HepG2 (cell line): ENCODE measurements at regions not wholly inside any gene's neighbourhood (a gene's known extent, or its start where the extent isn't known, plus 50 kb on each side); places are given as distances from the start of the nearest gene placed in this dataset.

ENCODE experiments used
- ATF7 ChIP-seq, 2 experiments: fragments of 450-650 bp in 1 of 2; sonication (generic) in 1 of 2; formaldehyde crosslinking in 1 of 2; IDR thresholded peaks; 2 replicates each; pipeline versions ENCODE4 v1.4.0 to v1.6.1; 2016 to 2020; ENCODE audit warnings: antibody characterized with exemption in 1 of 2, mild to moderate bottlenecking in 1 of 2, missing genetic modification reagents in 1 of 2
- BHLHE40 ChIP-seq: IDR thresholded peaks from 2 replicates; pipeline ENCODE4 v1.6.1; 2011; ENCODE audit warnings: low read length, improper control_type of control experiment
- CCDC6 ChIP-seq: sonication (generic); formaldehyde crosslinking; IDR thresholded peaks from 2 replicates; pipeline ENCODE4 v1.8.1; 2022; ENCODE audit warnings: mild to moderate bottlenecking, missing genetic modification reagents, moderate library complexity
- FOXK2 ChIP-seq: fragments of 450-650 bp; IDR thresholded peaks from 2 replicates; pipeline ENCODE4 v1.6.1; 2016
- IKZF4 ChIP-seq: sonication (generic); formaldehyde crosslinking; IDR thresholded peaks from 2 replicates; pipeline ENCODE4 v1.5.1; 2020; ENCODE audit warnings: borderline replicate concordance, mild to moderate bottlenecking, low read depth, missing genetic modification reagents; ENCODE audit errors: not compliant biosample characterization
- JUNB ChIP-seq: sonication (generic); formaldehyde crosslinking; IDR thresholded peaks from 2 replicates; pipeline ENCODE4 v1.8.0; 2022; ENCODE audit warnings: missing genetic modification reagents, mild to moderate bottlenecking, borderline replicate concordance
- KLF15 ChIP-seq: sonication (generic); formaldehyde crosslinking; IDR thresholded peaks from 2 replicates; pipeline ENCODE4 v1.8.1; 2023; ENCODE audit warnings: borderline replicate concordance, mild to moderate bottlenecking, inconsistent platforms, missing genetic modification reagents, mixed read lengths
- KLF9 ChIP-seq: IDR thresholded peaks from 2 replicates; pipeline ENCODE4 v1.6.1; 2016; ENCODE audit warnings: low read depth
- RFXAP ChIP-seq: sonication (generic); formaldehyde crosslinking; IDR thresholded peaks from 2 replicates; pipeline ENCODE4 v1.4.0; 2020; ENCODE audit warnings: missing genetic modification reagents, borderline replicate concordance
- ZNF136 ChIP-seq: sonication (generic); formaldehyde crosslinking; IDR thresholded peaks from 2 replicates; pipeline ENCODE4 v1.8.1; 2022; ENCODE audit warnings: low read depth, mild to moderate bottlenecking, moderate library complexity, missing genetic modification reagents
- ZNF317 ChIP-seq: sonication (generic); formaldehyde crosslinking; IDR thresholded peaks from 2 replicates; pipeline ENCODE4 v1.5.0; 2020; ENCODE audit warnings: mild to moderate bottlenecking, missing genetic modification reagents
- ZNF737 ChIP-seq: sonication (generic); formaldehyde crosslinking; IDR thresholded peaks from 2 replicates; pipeline ENCODE4 v1.5.0; 2020; ENCODE audit warnings: missing genetic modification reagents, mild to moderate bottlenecking, borderline replicate concordance
- ZNF776 ChIP-seq: sonication (generic); formaldehyde crosslinking; IDR thresholded peaks from 2 replicates; pipeline ENCODE4 v1.4.0; 2020; ENCODE audit warnings: mild to moderate bottlenecking, missing genetic modification reagents
- ZNF782 ChIP-seq: sonication (generic); formaldehyde crosslinking; IDR thresholded peaks from 2 replicates; pipeline ENCODE4 v1.4.0; 2020; ENCODE audit warnings: missing genetic modification reagents, mild to moderate bottlenecking, borderline replicate concordance
- ZNF788 ChIP-seq: sonication (generic); formaldehyde crosslinking; IDR thresholded peaks from 2 replicates; pipeline ENCODE4 v1.5.0; 2020; ENCODE audit warnings: mild to moderate bottlenecking, missing genetic modification reagents, borderline replicate concordance
- ZSCAN9 ChIP-seq: IDR thresholded peaks from 2 replicates; pipeline ENCODE4 v1.6.1; 2016; ENCODE audit warnings: borderline replicate concordance
- TF ChIP-seq, protein P1 (sequence below): IDR thresholded peaks from 2 replicates; pipeline ENCODE4 v1.6.1; 2016; ENCODE audit warnings: mild to moderate bottlenecking
- TF ChIP-seq, protein P2 (sequence below): sonication (generic); formaldehyde crosslinking; conservative IDR thresholded peaks from 2 replicates; pipeline ENCODE4 v1.4.0; 2020; ENCODE audit warnings: missing genetic modification reagents
- TF ChIP-seq, protein P3 (sequence below): sonication (generic); formaldehyde crosslinking; IDR thresholded peaks from 2 replicates; pipeline ENCODE4 v1.4.0; 2020; ENCODE audit warnings: missing genetic modification reagents, mild to moderate bottlenecking, borderline replicate concordance
- TF ChIP-seq, protein P4 (sequence below): sonication (generic); formaldehyde crosslinking; IDR thresholded peaks from 2 replicates; pipeline ENCODE4 v1.8.0; 2022; ENCODE audit warnings: missing genetic modification reagents, mild to moderate bottlenecking, borderline replicate concordance
- TF ChIP-seq, protein P5 (sequence below): sonication (generic); formaldehyde crosslinking; IDR thresholded peaks from 2 replicates; pipeline ENCODE4 v1.4.0; 2020; ENCODE audit warnings: mild to moderate bottlenecking, missing genetic modification reagents

DNA sequence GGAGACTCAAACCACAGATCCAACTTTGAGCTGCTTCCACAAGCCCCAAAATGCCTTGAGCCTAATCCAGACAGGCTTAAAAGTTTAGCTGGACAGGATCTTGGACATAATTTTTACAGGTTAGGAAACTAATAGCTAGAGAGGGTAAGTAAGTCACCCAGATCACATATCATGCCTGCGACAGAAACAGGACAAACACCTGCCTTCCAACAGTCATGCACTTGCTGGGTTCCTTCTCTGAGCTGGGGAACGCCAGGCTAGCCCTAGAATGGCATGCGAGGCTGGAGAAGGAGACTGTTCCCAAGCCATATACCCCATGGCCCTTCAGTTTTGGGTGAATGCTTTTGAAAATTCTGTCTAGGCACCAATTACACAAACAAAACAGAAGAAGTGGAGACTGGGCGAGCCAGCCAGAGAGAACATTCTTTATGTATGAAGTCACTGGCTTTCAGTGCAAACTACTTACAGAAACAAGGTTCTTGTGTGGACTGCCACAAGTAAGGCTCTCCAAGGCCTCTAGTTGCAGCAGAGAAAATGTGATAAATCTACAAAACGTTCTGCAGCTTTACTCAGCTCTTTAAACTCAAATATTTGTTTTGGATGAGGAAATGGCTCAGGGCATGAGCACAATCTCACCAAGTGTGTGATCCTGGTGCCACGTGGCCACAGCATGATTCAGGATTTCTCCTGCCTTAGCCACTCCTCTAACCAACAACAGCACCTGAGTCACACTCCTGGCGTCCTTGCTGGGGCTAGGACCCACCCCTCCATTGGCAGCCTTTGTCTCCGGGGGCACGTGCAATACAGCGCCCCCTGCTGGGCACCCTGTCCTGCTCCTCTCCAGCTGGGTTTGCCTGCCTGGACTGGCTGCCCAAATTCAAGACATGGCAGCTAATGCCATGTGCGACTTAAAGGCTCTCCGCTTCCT, 73.4 kb upstream of the UBL3 start (continued):
- TF ChIP-seq ZSCAN9 (peak; percentile 96), RFXAP (CRISPR knock-in tag) (no peak), ZNF782 (CRISPR knock-in tag) (peak; percentile 98; the same call in 1 of the 2 replicates), ZNF317 (CRISPR knock-in tag) (peak; percentile 41; the same call in 1 of the 2 replicates), ZNF136 (no peak), ZNF737 (CRISPR knock-in tag) (no peak; the same call in 1 of the 2 replicates), ATF7 (IDR thresholded peaks at IDR 0.05) (0 out of 2 replicates have a peak, but pooled peaks have one; percentile 43), ATF7 (CRISPR knock-in tag; IDR thresholded peaks at IDR 0.05) (peak; percentile 94), FOXK2 (peak; percentile 86), JUNB (CRISPR knock-in tag) (peak; percentile 86), CCDC6 (CRISPR knock-in tag) (peak; percentile 75; the same call in 1 of the 2 replicates), BHLHE40 (peak; percentile 83), ZNF776 (CRISPR knock-in tag) (no peak), KLF15 (CRISPR knock-in tag) (no peak), KLF9 (CRISPR knock-in tag) (peak; percentile 26; the same call in 1 of the 2 replicates), IKZF4 (no peak), ZNF788 (CRISPR knock-in tag) (peak; percentile 95)
- TF ChIP-seq, protein P1, sequence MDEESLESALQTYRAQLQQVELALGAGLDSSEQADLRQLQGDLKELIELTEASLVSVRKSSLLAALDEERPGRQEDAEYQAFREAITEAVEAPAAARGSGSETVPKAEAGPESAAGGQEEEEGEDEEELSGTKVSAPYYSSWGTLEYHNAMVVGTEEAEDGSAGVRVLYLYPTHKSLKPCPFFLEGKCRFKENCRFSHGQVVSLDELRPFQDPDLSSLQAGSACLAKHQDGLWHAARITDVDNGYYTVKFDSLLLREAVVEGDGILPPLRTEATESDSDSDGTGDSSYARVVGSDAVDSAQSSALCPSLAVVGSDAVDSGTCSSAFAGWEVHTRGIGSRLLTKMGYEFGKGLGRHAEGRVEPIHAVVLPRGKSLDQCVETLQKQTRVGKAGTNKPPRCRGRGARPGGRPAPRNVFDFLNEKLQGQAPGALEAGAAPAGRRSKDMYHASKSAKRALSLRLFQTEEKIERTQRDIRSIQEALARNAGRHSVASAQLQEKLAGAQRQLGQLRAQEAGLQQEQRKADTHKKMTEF, result peak; percentile 93
- TF ChIP-seq, protein P2, sequence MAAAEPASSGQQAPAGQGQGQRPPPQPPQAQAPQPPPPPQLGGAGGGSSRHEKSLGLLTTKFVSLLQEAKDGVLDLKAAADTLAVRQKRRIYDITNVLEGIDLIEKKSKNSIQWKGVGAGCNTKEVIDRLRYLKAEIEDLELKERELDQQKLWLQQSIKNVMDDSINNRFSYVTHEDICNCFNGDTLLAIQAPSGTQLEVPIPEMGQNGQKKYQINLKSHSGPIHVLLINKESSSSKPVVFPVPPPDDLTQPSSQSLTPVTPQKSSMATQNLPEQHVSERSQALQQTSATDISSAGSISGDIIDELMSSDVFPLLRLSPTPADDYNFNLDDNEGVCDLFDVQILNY (CRISPR knock-in tag), result no peak
- TF ChIP-seq, protein P3, sequence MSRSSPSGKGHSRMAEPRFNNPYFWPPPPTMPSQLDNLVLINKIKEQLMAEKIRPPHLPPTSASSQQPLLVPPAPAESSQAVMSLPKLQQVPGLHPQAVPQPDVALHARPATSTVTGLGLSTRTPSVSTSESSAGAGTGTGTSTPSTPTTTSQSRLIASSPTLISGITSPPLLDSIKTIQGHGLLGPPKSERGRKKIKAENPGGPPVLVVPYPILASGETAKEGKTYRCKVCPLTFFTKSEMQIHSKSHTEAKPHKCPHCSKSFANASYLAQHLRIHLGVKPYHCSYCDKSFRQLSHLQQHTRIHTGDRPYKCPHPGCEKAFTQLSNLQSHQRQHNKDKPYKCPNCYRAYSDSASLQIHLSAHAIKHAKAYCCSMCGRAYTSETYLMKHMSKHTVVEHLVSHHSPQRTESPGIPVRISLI (CRISPR knock-in tag), result 0 out of 2 replicates have a peak, but pooled peaks have one; percentile 42
- TF ChIP-seq, protein P4, sequence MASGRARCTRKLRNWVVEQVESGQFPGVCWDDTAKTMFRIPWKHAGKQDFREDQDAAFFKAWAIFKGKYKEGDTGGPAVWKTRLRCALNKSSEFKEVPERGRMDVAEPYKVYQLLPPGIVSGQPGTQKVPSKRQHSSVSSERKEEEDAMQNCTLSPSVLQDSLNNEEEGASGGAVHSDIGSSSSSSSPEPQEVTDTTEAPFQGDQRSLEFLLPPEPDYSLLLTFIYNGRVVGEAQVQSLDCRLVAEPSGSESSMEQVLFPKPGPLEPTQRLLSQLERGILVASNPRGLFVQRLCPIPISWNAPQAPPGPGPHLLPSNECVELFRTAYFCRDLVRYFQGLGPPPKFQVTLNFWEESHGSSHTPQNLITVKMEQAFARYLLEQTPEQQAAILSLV (CRISPR knock-in tag), result no peak; the same call in 1 of the 2 replicates
- TF ChIP-seq, protein P5, sequence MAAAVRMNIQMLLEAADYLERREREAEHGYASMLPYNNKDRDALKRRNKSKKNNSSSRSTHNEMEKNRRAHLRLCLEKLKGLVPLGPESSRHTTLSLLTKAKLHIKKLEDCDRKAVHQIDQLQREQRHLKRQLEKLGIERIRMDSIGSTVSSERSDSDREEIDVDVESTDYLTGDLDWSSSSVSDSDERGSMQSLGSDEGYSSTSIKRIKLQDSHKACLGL (CRISPR knock-in tag), result no peak
